ENCODE measurements at regions not wholly inside any gene's neighbourhood (a gene's known extent, or its start where the extent isn't known, plus 50 kb on each side); places are given as distances from the start of the nearest gene placed in this dataset.
A peak's percentile ranks its signal among the peaks of the same experiment; 100 is the strongest.
"Not testable (repeated sequence)": the region's sequence is repeated elsewhere in the genome, so short reads cannot be mapped to it uniquely, and the experiment has no call there.

GRCh38 chr2:63701406-63701805 is 112.6 kb downstream of the MDH1 start:
- no peak for DNase-seq (ENCODE audit: low spot score)
- TF ChIP-seq CTCF (IDR thresholded peaks at IDR 0.05): no peak
- no peak for ATAC-seq (ENCODE audit: low FRiP score)

DNA sequence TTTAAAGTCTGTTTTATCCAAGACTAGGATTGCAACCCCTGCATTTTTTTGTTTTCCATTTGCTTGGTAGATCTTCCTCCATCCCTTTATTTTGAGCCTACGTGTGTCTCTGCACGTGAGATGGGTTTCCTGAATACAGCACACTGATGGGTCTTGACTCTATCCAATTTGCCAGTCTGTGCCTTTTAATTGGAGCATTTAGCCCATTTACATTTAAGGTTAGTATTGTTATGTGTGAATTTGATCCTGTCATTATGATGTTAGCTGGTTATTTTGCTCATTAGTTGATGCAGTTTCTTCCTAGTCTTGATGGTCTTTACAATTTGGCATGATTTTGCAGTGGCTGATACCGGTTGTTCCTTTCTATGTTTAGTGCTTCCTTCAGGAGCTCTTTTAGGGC is 117.3 kb downstream of the MDH1 start:
- not testable (repeated sequence) for DNase-seq (ENCODE audit: low spot score); ATAC-seq (ENCODE audit: low FRiP score)

DNA sequence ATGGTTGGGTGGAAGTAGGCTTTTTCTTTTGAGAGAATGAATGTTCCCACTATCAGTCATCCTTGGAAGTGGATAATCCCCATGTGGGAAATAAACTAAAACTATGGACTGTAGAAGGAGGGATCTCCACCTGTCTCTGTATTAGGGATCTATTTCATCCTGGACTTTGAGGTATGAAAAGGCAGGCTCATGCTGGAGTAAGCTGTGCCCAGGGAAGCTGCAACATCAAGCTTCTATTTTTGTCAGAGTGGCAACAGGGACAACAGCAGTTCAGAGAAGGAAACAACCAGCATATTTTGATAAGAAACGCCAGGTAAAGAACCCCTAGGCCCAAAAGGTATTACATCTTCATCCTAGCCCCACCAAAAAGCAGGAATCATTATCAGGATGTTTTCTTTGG is 122.0 kb downstream of the MDH1 start:
- ATAC-seq (ENCODE audit: low FRiP score) (no peak), DNase-seq (ENCODE audit: low spot score) (no peak)
- TF ChIP-seq CTCF (IDR thresholded peaks at IDR 0.05): no peak

- ATAC-seq (ENCODE audit: low FRiP score): peak; percentile 82
- TF ChIP-seq CTCF (IDR thresholded peaks at IDR 0.05): no peak
- no peak for DNase-seq (ENCODE audit: low spot score)
These were observed 124.0 kb downstream of the MDH1 start for GRCh38 chr2:63712748-63713147.

GRCh38 chr2:63716146-63716545 is 125.5 kb upstream of the UGP2 start:
- no peak for ATAC-seq (ENCODE audit: low FRiP score)
- DNase-seq (ENCODE audit: low spot score): no peak
- TF ChIP-seq CTCF (IDR thresholded peaks at IDR 0.05): no peak

DNA sequence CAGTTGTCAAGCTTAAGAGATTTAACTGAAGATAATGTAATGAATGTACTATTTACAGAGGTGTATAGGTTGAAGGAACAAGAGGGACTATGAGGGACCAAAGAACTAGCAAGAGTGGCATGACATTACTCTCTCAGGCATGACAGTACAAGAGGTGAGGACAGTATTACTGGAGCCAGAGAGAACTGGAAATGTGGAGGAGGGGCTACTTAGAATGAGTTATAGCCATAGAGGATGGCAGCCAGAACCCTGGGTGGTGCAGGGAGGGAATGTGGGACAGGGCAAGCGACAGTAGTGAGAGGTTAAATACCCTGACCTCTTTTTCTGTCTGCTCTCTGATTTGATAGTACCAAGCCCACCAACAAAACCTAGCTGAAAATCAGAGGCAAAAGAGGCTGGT is 122.6 kb upstream of the UGP2 start:
- ATAC-seq (ENCODE audit: low FRiP score) (no peak), DNase-seq (ENCODE audit: low spot score) (no peak)
- no peak for TF ChIP-seq CTCF (IDR thresholded peaks at IDR 0.05)

DNA sequence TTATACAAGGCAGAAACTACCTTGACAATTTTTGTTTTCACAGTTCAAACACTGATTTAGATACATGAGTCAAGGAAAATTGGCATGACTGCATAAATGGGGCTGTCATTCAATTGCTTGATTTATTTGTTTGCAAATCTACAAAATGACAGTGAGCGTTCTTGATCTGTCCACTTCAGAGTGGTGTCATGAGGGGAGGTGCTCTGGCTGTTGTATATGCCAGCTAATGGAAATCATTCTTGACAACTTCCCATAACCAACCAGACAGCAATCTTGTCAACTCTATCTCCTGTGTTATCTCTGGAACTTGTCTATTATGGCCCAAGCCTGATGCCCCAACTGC is 120.6 kb upstream of the UGP2 start:
- no peak for DNase-seq (ENCODE audit: low spot score)
- ATAC-seq (ENCODE audit: low FRiP score): peak; percentile 14

GRCh38 chr2:63722284-63722683 is 119.4 kb upstream of the UGP2 start:
- DNase-seq (ENCODE audit: low spot score); ATAC-seq (ENCODE audit: low FRiP score): not testable (repeated sequence)

More for the DNA sequence above, 120.6 kb upstream of the UGP2 start:
- no peak for TF ChIP-seq CTCF (IDR thresholded peaks at IDR 0.05)

Measured in omental fat pad (tissue), 3 donors.